K562 (cell line): ENCODE measurements at regions not wholly inside any gene's neighbourhood (a gene's known extent, or its start where the extent isn't known, plus 50 kb on each side); places are given as distances from the start of the nearest gene placed in this dataset.

Experiments
- ATAC-seq: fragments of 200-7000 bp; cut with Tn5 transposase; 3 replicates; pipeline ENCODE4 v1.9.1; 2020; ENCODE audit warnings: moderate library complexity
- BruUV-seq: library from RNA; stranded (reverse); fragments of 400-500 nt; replicated peaks from 2 replicates; lab custom pipeline; 2021; lab: Mats Ljungman, UMichigan
- CTCF ChIA-PET: fragments of 300-600 bp; formaldehyde crosslinking; extraction: SDS; loops from one replicate; lab custom pipeline; 2021; ENCODE audit warnings: low intra/inter-chr PET ratio; lab: Yijun Ruan, JAX
- POLR2A ChIA-PET: fragments of 300-600, 350-650 bp; sonication (Branson Sonifier 250); formaldehyde crosslinking; extraction: SDS; loops from one replicate; lab custom pipeline; 2021; ENCODE audit warnings: antibody characterized with exemption, inconsistent platforms; lab: Yijun Ruan, JAX
- DNase-seq, 4 experiments: peaks; one replicate each; pipeline versions ENCODE4 v3.0.0 to v3.0.0-alpha.2; 2011 to 2018; ENCODE audit warnings: low spot score in 3 of 4, mixed read lengths in 3 of 4; ENCODE audit errors: extremely low read depth in 1 of 4
- FAIRE-seq: peaks from 2 replicates; lab custom pipeline; 2011; peaks lifted over from hg19 to GRCh38; lab: Jason Lieb, UNC
- H2AFZ ChIP-seq: 2 replicates; pipeline ENCODE4 v1.6.0; 2011; ENCODE audit warnings: low read depth, low read length, control low read depth, inconsistent platforms
- H3K27ac ChIP-seq: fragments of 200-600 bp; 3 replicates; pipeline ENCODE4 v1.8.0; 2011; ENCODE audit warnings: low read depth, mild to moderate bottlenecking, control low read depth, inconsistent platforms, low read length, moderate library complexity, mixed read lengths; ENCODE audit errors: extremely low read depth
- H3K27me3 ChIP-seq, 2 experiments: fragments of 300-600 bp in 1 of 2; 2 replicates in 1 of 2; 3 replicates in 1 of 2; pipeline versions ENCODE4 v1.6.0 to v1.8.0; 2011; ENCODE audit warnings: inconsistent platforms in 2 of 2, low read length in 2 of 2, mild to moderate bottlenecking in 1 of 2, mixed read lengths in 1 of 2, moderate library complexity in 1 of 2; ENCODE audit not compliant: control insufficient read depth in 2 of 2, insufficient read depth in 2 of 2
- H3K36me3 ChIP-seq: fragments of 300-600 bp; 3 replicates; pipeline ENCODE4 v1.8.0; 2011; ENCODE audit warnings: mild to moderate bottlenecking, low read length, inconsistent platforms; ENCODE audit not compliant: control insufficient read depth, insufficient read depth
- H3K4me1 ChIP-seq, 2 experiments: fragments of 200-600 bp in 1 of 2; replicated peaks in 1 of 2; 2 replicates in 1 of 2; 3 replicates in 1 of 2; pipeline versions ENCODE4 v1.5.1 to v1.8.0; 2011; ENCODE audit warnings: inconsistent platforms in 2 of 2, low read length in 2 of 2, mild to moderate bottlenecking in 1 of 2, mixed read lengths in 1 of 2, moderate library complexity in 1 of 2; ENCODE audit not compliant: control insufficient read depth in 2 of 2, insufficient read depth in 2 of 2
- H3K4me2 ChIP-seq: 2 replicates; pipeline ENCODE4 v1.6.1; 2011; ENCODE audit warnings: low read length, control low read depth, inconsistent platforms, mixed read lengths; ENCODE audit not compliant: insufficient read depth
- H3K4me3 ChIP-seq: fragments of 200-600 bp; sonication (generic), shearing (Covaris generic); 2 replicates; pipeline ENCODE4 v1.5.1; 2016; ENCODE audit warnings: control low read depth, inconsistent platforms
- H3K79me2 ChIP-seq: fragments of 200-600 bp; 3 replicates; pipeline ENCODE4 v1.8.0; 2011; ENCODE audit warnings: low read length, inconsistent platforms; ENCODE audit not compliant: control insufficient read depth, insufficient read depth
- H3K9ac ChIP-seq, 2 experiments: 2 replicates each; pipeline versions ENCODE4 v1.6.0 to v1.6.1; 2011; ENCODE audit warnings: low read depth in 2 of 2, low read length in 2 of 2, control low read depth in 1 of 2, inconsistent platforms in 1 of 2, mild to moderate bottlenecking in 1 of 2, mixed read lengths in 1 of 2; ENCODE audit not compliant: insufficient read depth in 1 of 2
- H3K9me1 ChIP-seq: one replicate; pipeline ENCODE4 v1.6.0; 2011; ENCODE audit warnings: inconsistent platforms, mild to moderate bottlenecking, low read length, moderate library complexity; ENCODE audit not compliant: control insufficient read depth, insufficient read depth
- H3K9me3 ChIP-seq: replicated peaks from 2 replicates; pipeline ENCODE4 v1.5.1; 2011; ENCODE audit warnings: low read depth, low read length, inconsistent platforms; ENCODE audit not compliant: control insufficient read depth, insufficient read depth
- H4K20me1 ChIP-seq: replicated peaks from 2 replicates; pipeline ENCODE4 v1.6.1; 2011; ENCODE audit warnings: low read length, inconsistent platforms, mixed read lengths; ENCODE audit not compliant: control insufficient read depth, insufficient read depth
- BCL6 ChIP-seq: fragments of 250-450 bp; sonication (Bioruptor Pico); IDR thresholded peaks from 2 replicates; pipeline ENCODE4 v1.4.0; 2020
- C11orf30 ChIP-seq: fragments of 450-650 bp; IDR thresholded peaks from 2 replicates; pipeline ENCODE4 v1.6.1; 2016; ENCODE audit warnings: low read depth, mild to moderate bottlenecking
- GABPA ChIP-seq: fragments of 200-800 bp; sonication (Bioruptor generic); conservative IDR thresholded peaks from 2 replicates; pipeline ENCODE4 v1.6.1; 2016; ENCODE audit warnings: low read depth, missing genetic modification characterization, missing compliant biosample characterization
- HMGN3 ChIP-seq: IDR thresholded peaks from 2 replicates; pipeline ENCODE4 v1.6.1; 2011; ENCODE audit warnings: borderline replicate concordance, low read depth, mild to moderate bottlenecking, mixed read lengths, low read length; ENCODE audit not compliant: insufficient read length; ENCODE audit errors: extremely low read depth
- NCOR1 ChIP-seq: fragments of 450-650 bp; IDR thresholded peaks from 2 replicates; pipeline ENCODE4 v1.6.1; 2016; ENCODE audit warnings: mild to moderate bottlenecking, moderate library complexity
- SIN3B ChIP-seq: fragments of 450-650 bp; IDR thresholded peaks from 2 replicates; pipeline ENCODE4 v1.6.1; 2017; ENCODE audit warnings: low read depth, mild to moderate bottlenecking, moderate library complexity
- SRSF1 ChIP-seq: fragments of 200-400 bp; formaldehyde crosslinking; IDR thresholded peaks from 2 replicates; pipeline ENCODE4 v1.6.1; 2017; ENCODE audit warnings: mild to moderate bottlenecking, low read depth, low read length, moderate library complexity
- TRIM24 ChIP-seq, 2 experiments: fragments of 450-650 bp; IDR thresholded peaks; 2 replicates each; pipeline ENCODE4 v1.6.1; 2016
- ZNF354B ChIP-seq: fragments of 250-450 bp; sonication (Bioruptor Pico); IDR thresholded peaks from 2 replicates; pipeline ENCODE4 v1.4.0; 2020
- ZNF511 ChIP-seq: sonication (generic); formaldehyde crosslinking; IDR thresholded peaks from 2 replicates; pipeline ENCODE4 v1.8.0; 2022; ENCODE audit warnings: mild to moderate bottlenecking, missing genetic modification reagents
- WGBS: fragments of 100-300 bp; shearing (Covaris generic); methylation state at CpG from one replicate; pipeline ENCODE4 v1.1.6; 2016; ENCODE audit warnings: low coverage, mixed read lengths; ENCODE audit not compliant: insufficient coverage; ENCODE audit errors: missing lambda C conversion rate; 5-methylcytosine and 5-hydroxymethylcytosine counted together
- in situ Hi-C: fragments of 300-500 bp; cut with MboI; formaldehyde crosslinking; loops from 4 replicates; pipeline ENCODE4 v1.15.0; 2018; ENCODE audit warnings: inconsistent platforms, mixed read lengths
- intact Hi-C: fragments of 100-400 bp; cut with micrococcal nuclease; formaldehyde crosslinking; loops from 2 replicates; pipeline ENCODE4 v1.14.2; 2022

GRCh38 chr9:38214432-38214831 lies 145.4 kb upstream of the SHB start:
- no TSS peak for BruUV-seq
- no peak overlapping the region for H2AFZ ChIP-seq
- 0% methylated on average over 2 of the region's 2 CpGs for WGBS
- TF ChIP-seq BCL6 (no peak), SIN3B (no peak), NCOR1 (no peak), ZNF511 (CRISPR knock-in tag) (no peak), GABPA (tag) (no peak), C11orf30 (no peak), ZNF354B (CRISPR knock-in tag) (no peak), TRIM24 (IDR thresholded peaks at IDR 0.05) (no peak), SRSF1 (no peak), HMGN3 (no peak)
- DNase-seq (no peak), FAIRE-seq (no peak), ATAC-seq (no peak)
- POLR2A ChIA-PET = interaction anchor here (0.6 kb wide), 1 partner anchor 28 kb away, joined by 3 read pairs; no protein-coding TSS in a partner anchor
- no peak overlapping the region for H3K4me2 ChIP-seq
- no peaks in the 10 kb centered on the region for H3K36me3 ChIP-seq
- peaks cover 5 to 11% of the 10 kb centered on the region in 2 experiments; a peak in 3 of 5 replicates for H3K27me3 ChIP-seq
- intact Hi-C loops (no loop called here), in situ Hi-C loops (no loop called here)
- H4K20me1 ChIP-seq = no peaks in the 10 kb centered on the region
- CTCF ChIA-PET = no interaction called here
- no peak overlapping the region for H3K4me3 ChIP-seq
- H3K9me1 ChIP-seq = no peaks in the 10 kb centered on the region
- H3K9me3 ChIP-seq = no peaks in the 10 kb centered on the region
- no peaks in the 10 kb centered on the region; a peak in 1 of 5 replicates for H3K4me1 ChIP-seq
- H3K79me2 ChIP-seq = no peaks in the 10 kb centered on the region
- no peak overlapping the region for H3K27ac ChIP-seq
- no peak overlapping the region for H3K9ac ChIP-seq
